HL-60 (cell line): ENCODE measurements at regions not wholly inside any gene's neighbourhood (a gene's known extent, or its start where the extent isn't known, plus 50 kb on each side); places are given as distances from the start of the nearest gene placed in this dataset.

Experiments
- DNase-seq, 2 experiments: peaks; one replicate each; pipeline ENCODE4 v3.0.0-alpha.2; 2010 to 2020; ENCODE audit warnings: low read depth in 1 of 2, low spot score in 1 of 2
- H3K27ac ChIP-seq: fragments of 250-450 bp; sonication (Bioruptor Pico); replicated peaks from 2 replicates; pipeline ENCODE4 v1.5.1; 2020; ENCODE audit warnings: mild to moderate bottlenecking, moderate library complexity
- H3K27me3 ChIP-seq: fragments of 250-450 bp; sonication (Bioruptor Pico); 2 replicates; pipeline ENCODE4 v1.5.1; 2021; ENCODE audit warnings: mild to moderate bottlenecking, moderate library complexity; ENCODE audit not compliant: insufficient read depth, poor library complexity, severe bottlenecking
- H3K4me3 ChIP-seq: replicated peaks from 2 replicates; pipeline ENCODE4 v1.5.1; 2011; ENCODE audit warnings: mild to moderate bottlenecking, control low read depth, low read length; ENCODE audit not compliant: insufficient read depth
- CTCF ChIP-seq: IDR thresholded peaks from one replicate; pipeline ENCODE4 v1.5.1; 2011; ENCODE audit warnings: low read length, control low read depth, inconsistent platforms; ENCODE audit not compliant: insufficient read depth
- GABPA ChIP-seq: IDR thresholded peaks from 2 replicates; pipeline ENCODE4 v1.6.1; 2012; ENCODE audit warnings: low read depth
- POLR2AphosphoS5 ChIP-seq: IDR thresholded peaks from 2 replicates; pipeline ENCODE4 v1.6.1; 2012; ENCODE audit warnings: low read depth
- REST ChIP-seq: IDR thresholded peaks from 2 replicates; pipeline ENCODE4 v1.6.1; 2012; ENCODE audit warnings: low read depth; ENCODE audit not compliant: insufficient replicate concordance
- SPI1 ChIP-seq: IDR thresholded peaks from 2 replicates; pipeline ENCODE4 v1.6.1; 2012; ENCODE audit warnings: low read depth, mild to moderate bottlenecking, borderline replicate concordance

- no peak overlapping the region for H3K4me3 ChIP-seq
- DNase-seq, result no peak
- no peak overlapping the region for H3K27ac ChIP-seq
- no peaks in the 10 kb centered on the region for H3K27me3 ChIP-seq
- no peak for TF ChIP-seq GABPA
- TF ChIP-seq SPI1, result no peak
- TF ChIP-seq CTCF, result no peak
- no peak for TF ChIP-seq REST
- TF ChIP-seq POLR2AphosphoS5, result no peak
Observed at GRCh38 chr1:188188317-188188716, 1359.6 kb downstream of the PLA2G4A start.

DNA sequence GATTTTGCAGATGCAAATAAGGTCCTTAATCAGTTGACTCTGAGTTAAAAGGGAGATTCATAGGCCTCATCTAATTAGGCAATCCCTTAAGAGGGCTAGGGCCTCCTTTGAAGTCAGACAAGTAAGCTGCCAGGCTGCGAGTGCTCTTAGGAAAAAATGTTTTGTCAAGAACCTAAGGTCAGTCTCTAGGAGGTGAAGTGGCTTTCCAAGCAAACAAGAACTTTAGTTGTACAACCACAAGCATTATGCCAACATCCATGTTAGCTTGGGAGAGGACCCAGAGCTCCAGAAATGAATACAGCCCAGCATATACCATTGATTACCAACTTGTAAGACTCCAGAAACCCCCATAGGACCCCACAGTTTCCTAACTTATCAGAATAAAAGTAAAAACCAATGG is 1366.2 kb downstream of the PLA2G4A start:
- no peak for DNase-seq
- TF ChIP-seq REST (no peak), GABPA (no peak), SPI1 (no peak), POLR2AphosphoS5 (no peak), CTCF (no peak)
- Histone ChIP-seq H3K27ac (no peak overlapping the region), H3K4me3 (no peak overlapping the region), H3K27me3 (no peaks in the 10 kb centered on the region)

GRCh38 chr1:188218289-188218688 is 1389.5 kb downstream of the PLA2G4A start:
- no peak overlapping the region for H3K4me3 ChIP-seq
- H3K27ac ChIP-seq, result no peak overlapping the region
- DNase-seq, result no peak
- no peak for TF ChIP-seq REST
- no peak for TF ChIP-seq GABPA
- no peak for TF ChIP-seq SPI1
- TF ChIP-seq CTCF, result no peak
- no peak for TF ChIP-seq POLR2AphosphoS5
- no peaks in the 10 kb centered on the region for H3K27me3 ChIP-seq
